ENCODE measurements at regions not wholly inside any gene's neighbourhood (a gene's known extent, or its start where the extent isn't known, plus 50 kb on each side); places are given as distances from the start of the nearest gene placed in this dataset.
A peak's percentile ranks its signal among the peaks of the same experiment; 100 is the strongest.
"Not testable (repeated sequence)": the region's sequence is repeated elsewhere in the genome, so short reads cannot be mapped to it uniquely, and the experiment has no call there.

- H3K27ac ChIP-seq: no peak overlapping the region
- H3K4me3 ChIP-seq: no peak overlapping the region
Observed at GRCh38 chr17:14522795-14523387, 222.0 kb downstream of the HS3ST3B1 start.

GRCh38 chr17:14518919-14519318 lies 218.0 kb downstream of the HS3ST3B1 start:
- not testable (repeated sequence) for H3K27me3 ChIP-seq, H3K9ac ChIP-seq, H3K36me3 ChIP-seq, H3K4me1 ChIP-seq, H4K20me1 ChIP-seq, H3K9me3 ChIP-seq, H3K4me2 ChIP-seq, H3K27ac ChIP-seq, H3K4me3 ChIP-seq

More at GRCh38 chr17:14522795-14523387, 222.0 kb downstream of the HS3ST3B1 start:
- Histone ChIP-seq H3K9ac (no peak overlapping the region), H3K36me3 (no peaks in the 10 kb centered on the region), H3K27me3 (no peaks in the 10 kb centered on the region), H3K9me3 (no peaks in the 10 kb centered on the region), H3K4me2 (no peak overlapping the region), H4K20me1 (no peaks in the 10 kb centered on the region), H3K4me1 (peaks cover 11% of the 10 kb centered on the region)
- no peak for TF ChIP-seq Cebpa-rat (IDR thresholded peaks at IDR 0.05)

GRCh38 chr17:14514973-14515372 lies 214.1 kb downstream of the HS3ST3B1 start:
- Histone ChIP-seq H3K27me3 (no peaks in the 10 kb centered on the region), H3K9me3 (0 out of 2 replicates have a peak, but pooled peaks cover 3% of the 10 kb centered on the region), H3K4me1 (peaks cover 6% of the 10 kb centered on the region), H3K36me3 (no peaks in the 10 kb centered on the region), H3K9ac (no peak overlapping the region), H4K20me1 (no peaks in the 10 kb centered on the region), H3K4me3 (no peak overlapping the region), H3K4me2 (no peak overlapping the region), H3K27ac (no peak overlapping the region)
- TF ChIP-seq Cebpa-rat (IDR thresholded peaks at IDR 0.05): no peak

- H3K9ac ChIP-seq: no peak overlapping the region
- no peak for TF ChIP-seq Cebpa-rat (IDR thresholded peaks at IDR 0.05)
- H3K4me3 ChIP-seq: no peak overlapping the region
- no peak overlapping the region for H3K27ac ChIP-seq
- H3K36me3 ChIP-seq: no peaks in the 10 kb centered on the region
- no peaks in the 10 kb centered on the region for H3K27me3 ChIP-seq
- H4K20me1 ChIP-seq: no peaks in the 10 kb centered on the region
- H3K4me2 ChIP-seq: no peak overlapping the region
- peaks cover 17% of the 10 kb centered on the region for H3K4me1 ChIP-seq
- peaks cover 5% of the 10 kb centered on the region; the same call in 1 of the 2 replicates for H3K9me3 ChIP-seq
Observed at GRCh38 chr17:14513835-14514234, 213.0 kb downstream of the HS3ST3B1 start.

- Histone ChIP-seq H4K20me1 (no peaks in the 10 kb centered on the region), H3K4me1 (peaks cover 25% of the 10 kb centered on the region), H3K9ac (no peak overlapping the region), H3K4me3 (no peak overlapping the region), H3K9me3 (peaks cover 5% of the 10 kb centered on the region; the same call in 1 of the 2 replicates), H3K27me3 (no peaks in the 10 kb centered on the region), H3K36me3 (no peaks in the 10 kb centered on the region), H3K27ac (0 out of 2 replicates have a peak overlapping the region, but pooled peaks have one; percentile 8), H3K4me2 (peak overlapping the region; percentile 58)
- no peak for TF ChIP-seq Cebpa-rat (IDR thresholded peaks at IDR 0.05)
Observed at GRCh38 chr17:14510136-14510535, 209.3 kb downstream of the HS3ST3B1 start.

- Histone ChIP-seq H3K27me3 (no peaks in the 10 kb centered on the region), H3K9me3 (peaks cover 5% of the 10 kb centered on the region; the same call in 1 of the 2 replicates), H4K20me1 (no peaks in the 10 kb centered on the region), H3K4me3 (no peak overlapping the region), H3K36me3 (no peaks in the 10 kb centered on the region), H3K4me2 (no peak overlapping the region), H3K27ac (no peak overlapping the region), H3K9ac (no peak overlapping the region), H3K4me1 (peaks cover 25% of the 10 kb centered on the region)
- no peak for TF ChIP-seq Cebpa-rat (IDR thresholded peaks at IDR 0.05)
Observed at GRCh38 chr17:14508156-14508555, 207.3 kb downstream of the HS3ST3B1 start.

GRCh38 chr17:14506364-14506763 lies 205.5 kb downstream of the HS3ST3B1 start:
- no peak for TF ChIP-seq Cebpa-rat (IDR thresholded peaks at IDR 0.05)
- H3K27ac ChIP-seq: no peak overlapping the region
- H3K36me3 ChIP-seq: no peaks in the 10 kb centered on the region
- no peak overlapping the region for H3K9ac ChIP-seq
- H4K20me1 ChIP-seq: no peaks in the 10 kb centered on the region
- peaks cover 25% of the 10 kb centered on the region for H3K4me1 ChIP-seq
- H3K4me3 ChIP-seq: no peak overlapping the region
- H3K27me3 ChIP-seq: no peaks in the 10 kb centered on the region
- H3K4me2 ChIP-seq: no peak overlapping the region
- H3K9me3 ChIP-seq: peaks cover 5% of the 10 kb centered on the region; the same call in 1 of the 2 replicates

- no peaks in the 10 kb centered on the region for H3K27me3 ChIP-seq
- no peaks in the 10 kb centered on the region for H4K20me1 ChIP-seq
- no peak for TF ChIP-seq Cebpa-rat (IDR thresholded peaks at IDR 0.05)
- H3K4me1 ChIP-seq: peaks cover 25% of the 10 kb centered on the region
- no peaks in the 10 kb centered on the region for H3K36me3 ChIP-seq
- H3K27ac ChIP-seq: no peak overlapping the region
- H3K4me3 ChIP-seq: no peak overlapping the region
- H3K9me3 ChIP-seq: peaks cover 5% of the 10 kb centered on the region; the same call in 1 of the 2 replicates
- no peak overlapping the region for H3K4me2 ChIP-seq
- H3K9ac ChIP-seq: no peak overlapping the region
Observed at GRCh38 chr17:14505606-14506005, 204.7 kb downstream of the HS3ST3B1 start.

GRCh38 chr17:14499976-14500375 lies 199.1 kb downstream of the HS3ST3B1 start:
- H3K4me1 ChIP-seq: no peaks in the 10 kb centered on the region
- H3K9ac ChIP-seq: no peak overlapping the region
- peaks cover 4% of the 10 kb centered on the region; the same call in 1 of the 2 replicates for H3K9me3 ChIP-seq
- no peak overlapping the region for H3K4me2 ChIP-seq
- no peak overlapping the region for H3K4me3 ChIP-seq
- H3K27me3 ChIP-seq: no peaks in the 10 kb centered on the region
- TF ChIP-seq Cebpa-rat (IDR thresholded peaks at IDR 0.05): no peak
- H3K27ac ChIP-seq: no peak overlapping the region
- no peaks in the 10 kb centered on the region for H3K36me3 ChIP-seq
- no peaks in the 10 kb centered on the region for H4K20me1 ChIP-seq

GRCh38 chr17:14498812-14499211 lies 197.9 kb downstream of the HS3ST3B1 start:
- no peaks in the 10 kb centered on the region for H4K20me1 ChIP-seq
- no peak overlapping the region for H3K27ac ChIP-seq
- no peak overlapping the region for H3K9ac ChIP-seq
- H3K4me2 ChIP-seq: no peak overlapping the region
- H3K4me1 ChIP-seq: no peaks in the 10 kb centered on the region
- no peak for TF ChIP-seq Cebpa-rat (IDR thresholded peaks at IDR 0.05)
- no peaks in the 10 kb centered on the region for H3K27me3 ChIP-seq
- H3K36me3 ChIP-seq: no peaks in the 10 kb centered on the region
- H3K4me3 ChIP-seq: no peak overlapping the region
- peaks cover 4% of the 10 kb centered on the region; the same call in 1 of the 2 replicates for H3K9me3 ChIP-seq
